H1 (cell line): ENCODE measurements at regions not wholly inside any gene's neighbourhood (a gene's known extent, or its start where the extent isn't known, plus 50 kb on each side); places are given as distances from the start of the nearest gene placed in this dataset.

Experiments
- ATF3 ChIP-seq: IDR thresholded peaks from 2 replicates; pipeline ENCODE4 v1.6.1; 2011; ENCODE audit warnings: low read depth, mild to moderate bottlenecking, low read length; ENCODE audit not compliant: insufficient read depth
- NRF1 ChIP-seq: IDR thresholded peaks from 2 replicates; pipeline ENCODE4 v1.6.1; 2011; ENCODE audit warnings: mild to moderate bottlenecking, low read depth, low read length, improper control_type of control experiment
- TAF7 ChIP-seq: optimal IDR thresholded peaks from 2 replicates; pipeline ENCODE3; 2011; ENCODE audit warnings: low read depth, mild to moderate bottlenecking, inconsistent platforms, low read length, moderate library complexity, borderline replicate concordance

- TF ChIP-seq ATF3 = no peak
- TF ChIP-seq TAF7 = no peak
- TF ChIP-seq NRF1 = no peak
These were observed 1015.1 kb upstream of the EEF2KMT start (continued) for GRCh38 chr16:6112700-6113099.
